ENCODE measurements at regions not wholly inside any gene's neighbourhood (a gene's known extent, or its start where the extent isn't known, plus 50 kb on each side); places are given as distances from the start of the nearest gene placed in this dataset.

DNA sequence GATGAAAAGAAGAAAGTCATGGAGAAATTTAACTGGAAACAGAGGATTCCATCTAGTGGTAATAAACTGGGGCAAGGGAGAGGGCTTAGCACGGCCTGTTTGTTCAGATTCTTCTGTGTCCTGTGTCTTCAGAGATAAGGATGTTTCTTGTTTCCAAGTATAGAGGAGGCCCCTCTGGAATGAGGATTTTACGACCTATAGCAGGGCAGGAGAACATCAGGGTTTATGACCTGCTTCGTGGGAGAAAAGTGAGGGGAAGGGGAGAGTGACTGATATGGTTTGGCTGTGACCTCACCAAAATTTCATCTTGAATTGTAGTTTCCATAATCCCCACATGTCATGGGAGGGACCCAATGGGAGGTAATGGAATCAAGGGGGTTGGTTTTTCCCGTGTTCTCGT is 93.0 kb upstream of the LDB2 start:
- DNase-seq: no peak

DNA sequence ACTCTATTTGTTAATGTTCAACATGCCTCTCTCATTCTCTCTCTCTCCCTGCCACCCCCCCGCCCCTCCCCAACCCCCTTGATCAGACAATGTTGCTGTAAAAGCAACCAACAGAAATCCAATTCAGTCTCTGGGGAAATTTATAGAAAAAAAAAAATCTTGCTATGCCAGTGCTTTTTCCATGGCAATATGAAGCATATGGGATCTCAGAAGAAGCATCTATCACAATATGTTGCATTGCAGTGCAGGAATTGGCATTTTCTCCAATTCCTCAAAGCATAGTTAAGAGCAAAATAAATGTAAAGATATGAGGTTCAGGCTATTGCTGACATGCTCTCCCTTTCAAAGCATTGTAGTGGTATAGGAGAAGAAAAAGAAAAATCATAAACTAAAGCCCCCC is 90.9 kb upstream of the LDB2 start:
- DNase-seq: no peak

DNA sequence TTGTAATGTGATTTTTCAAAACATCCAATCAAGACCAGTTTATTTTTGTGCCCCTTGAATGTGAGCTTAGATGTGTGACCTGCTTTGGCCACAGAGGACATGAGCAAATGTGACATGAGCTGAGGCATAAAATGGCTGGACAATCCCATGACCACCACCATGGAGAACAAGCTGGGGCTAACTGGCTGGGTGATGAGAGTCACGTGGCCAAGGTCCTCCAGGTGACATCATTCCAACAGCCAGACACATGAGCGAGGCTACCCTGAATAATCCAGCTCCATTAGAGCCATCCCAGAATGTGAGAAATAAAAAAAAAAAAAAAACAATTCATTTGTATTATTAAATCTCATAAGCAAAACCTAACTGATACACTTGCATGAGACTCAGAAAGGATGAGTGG is 90.4 kb upstream of the LDB2 start:
- no peak for DNase-seq

DNA sequence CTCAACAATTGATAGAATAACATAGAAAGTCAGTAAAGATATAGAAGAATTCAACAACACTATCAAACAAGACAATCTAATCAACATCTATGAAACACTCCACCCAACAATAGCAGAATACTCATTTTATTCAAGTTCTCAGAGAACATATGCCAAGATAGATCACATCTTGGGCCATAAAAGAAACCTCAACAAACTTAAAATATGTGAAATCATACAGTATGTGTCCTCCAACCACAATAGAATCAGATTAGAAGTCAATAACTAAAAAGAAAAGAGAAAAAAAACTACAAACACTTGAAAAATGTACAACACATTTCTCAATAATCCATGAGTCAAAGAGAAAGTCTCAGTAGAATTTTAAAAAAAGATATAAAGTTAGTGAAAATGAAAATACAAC is 78.6 kb upstream of the LDB2 start:
- DNase-seq: no peak

DNA sequence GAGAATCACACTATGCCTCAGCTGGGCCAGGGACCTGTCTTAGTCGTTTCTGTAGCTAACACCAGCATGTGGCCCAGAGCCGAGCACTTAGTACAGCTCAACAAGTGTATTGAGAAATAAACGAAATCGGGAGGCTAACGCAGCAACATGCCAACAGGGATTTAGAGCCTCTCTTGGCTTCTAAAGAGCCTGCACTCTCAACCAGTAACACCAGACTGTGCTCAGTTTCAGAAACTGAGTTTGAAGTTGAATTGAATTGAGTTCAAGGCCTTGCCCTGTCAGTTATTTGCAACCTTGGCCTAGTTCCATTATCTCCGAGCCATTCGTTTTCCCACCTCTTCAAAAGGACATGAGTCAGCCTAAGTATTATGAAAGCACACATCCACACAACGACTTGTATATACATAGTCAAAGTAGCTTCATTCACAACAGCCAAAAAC is 71.3 kb upstream of the LDB2 start:
- no peak for DNase-seq

DNA sequence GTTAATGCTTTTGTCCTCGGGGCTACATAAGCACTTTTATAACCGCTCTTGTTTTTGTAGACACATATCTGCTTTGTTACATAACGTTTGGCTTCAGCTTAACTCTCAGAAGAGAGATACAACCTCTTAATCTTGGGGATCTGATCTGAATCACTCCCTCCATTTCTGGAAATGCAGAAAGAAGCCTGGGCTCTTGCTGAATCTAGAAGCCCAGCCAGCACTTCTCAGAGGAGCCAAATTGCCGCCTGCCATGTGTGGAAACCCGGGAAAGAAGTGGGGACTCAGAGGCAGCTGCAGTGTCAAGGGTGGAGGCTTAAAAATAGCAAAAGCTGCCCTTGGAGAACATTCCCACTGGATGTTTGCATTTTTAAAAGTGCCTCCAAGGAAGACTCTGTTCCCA is 69.3 kb upstream of the LDB2 start:
- DNase-seq: no peak

DNA sequence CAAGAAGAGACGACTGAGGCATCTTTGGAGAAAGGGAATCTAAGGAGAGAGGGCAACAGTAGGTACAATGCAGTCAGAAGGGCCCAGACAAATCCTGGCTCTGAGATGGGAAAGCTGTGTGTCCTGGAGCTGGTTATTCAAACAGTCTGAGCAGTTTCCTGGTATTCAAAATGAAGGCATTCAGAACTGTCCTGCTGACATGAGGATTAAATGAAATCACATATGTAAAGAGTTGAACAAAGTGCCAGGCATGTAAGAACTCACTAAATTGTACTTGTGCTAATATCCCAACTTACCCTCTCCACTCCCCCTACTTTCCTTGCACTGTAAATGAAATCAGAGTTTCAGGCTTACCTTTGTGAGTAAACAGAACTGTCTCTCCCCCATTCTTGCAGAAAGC is 60.9 kb upstream of the LDB2 start:
- DNase-seq: no peak

DNA sequence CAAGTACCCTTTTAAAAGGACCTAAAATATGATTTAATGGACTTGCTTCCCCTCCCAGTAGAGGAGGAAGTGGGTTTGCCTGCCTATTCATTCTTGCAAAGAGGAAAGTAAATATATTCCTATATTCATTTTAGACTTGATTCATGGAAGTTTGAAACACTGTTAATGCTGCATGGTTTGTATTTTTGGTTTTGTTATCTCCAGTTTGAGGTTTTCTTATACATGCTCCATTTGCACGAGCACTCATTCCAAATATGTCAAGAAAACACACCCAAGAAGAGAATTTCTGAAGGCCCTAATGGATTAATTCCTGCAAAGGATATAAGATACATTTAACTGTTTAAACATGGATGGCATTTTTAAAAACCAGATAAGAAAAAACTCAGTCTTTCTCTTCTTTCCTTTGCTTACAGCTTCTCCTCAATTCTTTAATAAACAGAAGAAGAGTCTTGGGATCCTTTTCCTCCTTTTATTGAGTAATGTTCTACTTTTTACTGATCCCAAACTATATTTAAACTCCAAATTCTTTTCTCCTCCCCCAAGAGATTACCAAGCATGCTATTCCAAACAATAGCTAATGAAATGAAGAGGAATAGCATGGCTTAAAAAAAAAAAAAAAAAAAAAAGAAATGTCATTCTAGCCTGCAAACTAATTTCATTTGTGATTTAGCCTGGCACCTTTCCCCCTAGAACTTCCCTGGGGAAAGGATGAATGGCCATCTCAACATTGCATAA is 54.6 kb upstream of the LDB2 start:
- no peak for DNase-seq

DNA sequence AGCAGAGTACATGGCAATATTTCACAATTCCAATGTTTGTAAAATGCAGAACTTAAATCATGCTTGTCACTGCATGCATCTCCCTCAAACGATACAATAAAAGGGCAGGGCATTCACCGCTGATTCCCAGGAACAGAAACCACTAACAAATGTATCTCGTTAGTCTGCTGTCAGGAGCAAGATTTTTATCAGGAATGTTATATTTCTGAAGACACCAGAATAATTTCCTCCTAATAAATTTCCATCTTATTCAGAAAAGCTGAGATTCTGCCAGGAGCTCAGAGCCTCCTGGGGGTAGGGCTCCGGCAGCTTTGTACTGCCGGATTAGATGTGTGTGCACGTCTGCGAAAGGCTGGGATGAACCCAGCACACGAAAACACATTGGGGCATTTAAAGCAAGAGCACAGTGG is 54.0 kb upstream of the LDB2 start:
- no peak for DNase-seq

All from activated T-cell treated with anti-CD3 and anti-CD28 coated beads for 4 hours (primary cell).